ENCODE measurements at regions not wholly inside any gene's neighbourhood (a gene's known extent, or its start where the extent isn't known, plus 50 kb on each side); places are given as distances from the start of the nearest gene placed in this dataset.

GRCh38 chr3:64399205-64399800, 174.0 kb upstream of the PRICKLE2 start:
- no peaks in the 10 kb centered on the region for H3K9me3 ChIP-seq (replicated peaks in 1 of 2; ENCODE audit: control insufficient read depth in 1 of 2, insufficient read depth in 1 of 2, low read length in 2 of 2)
- Mint-ChIP-seq H3K4me1 (no peaks in the 10 kb centered on the region), H3K9me3 (no peaks in the 10 kb centered on the region), H3K27me3 (ENCODE audit: low read depth in 3 of 3) (peaks cover 0 to 1% (median 1%) of the 10 kb centered on the region in 3 donors), H3K4me3 (no peak overlapping the region), H3K27ac (no peak overlapping the region), H3K36me3 (no peaks in the 10 kb centered on the region)
- intact Hi-C loops (cut with micrococcal nuclease): no loop called here
- no peak overlapping the region for H3K4me2 ChIP-seq (replicated peaks; ENCODE audit: extremely low read depth, low read length, poor library complexity, severe bottlenecking)
- H3K9ac ChIP-seq (ENCODE audit: insufficient read depth, low read length, poor library complexity, severe bottlenecking): no peak overlapping the region
- H3K79me2 ChIP-seq (ENCODE audit: insufficient read depth, low read length): no peaks in the 10 kb centered on the region
- H2AFZ ChIP-seq (ENCODE audit: insufficient read depth, low read depth, low read length, poor library complexity, severe bottlenecking): no peak overlapping the region
- no peaks in the 10 kb centered on the region for H4K20me1 ChIP-seq (ENCODE audit: insufficient read depth, low read length)
- no peak overlapping the region for H3K27ac ChIP-seq (ENCODE audit: low read depth in 1 of 2, low read length in 2 of 2)
- H3K36me3 ChIP-seq (replicated peaks in 1 of 2; ENCODE audit: control insufficient read depth in 1 of 2, insufficient read depth in 2 of 2, low read length in 2 of 2): no peaks in the 10 kb centered on the region
- no peaks in the 10 kb centered on the region for H3K4me1 ChIP-seq (ENCODE audit: control insufficient read depth in 1 of 2, insufficient read depth in 2 of 2, low read length in 2 of 2)
- no peak for DNase-seq
- H3K4me3 ChIP-seq (replicated peaks in 1 of 3; ENCODE audit: low read depth in 2 of 3, low read length in 3 of 3): no peak overlapping the region
- H3K27me3 ChIP-seq (ENCODE audit: control insufficient read depth in 2 of 2, insufficient read depth in 2 of 2, low read length in 2 of 2): no peaks in the 10 kb centered on the region
- TF ChIP-seq, protein P1, sequence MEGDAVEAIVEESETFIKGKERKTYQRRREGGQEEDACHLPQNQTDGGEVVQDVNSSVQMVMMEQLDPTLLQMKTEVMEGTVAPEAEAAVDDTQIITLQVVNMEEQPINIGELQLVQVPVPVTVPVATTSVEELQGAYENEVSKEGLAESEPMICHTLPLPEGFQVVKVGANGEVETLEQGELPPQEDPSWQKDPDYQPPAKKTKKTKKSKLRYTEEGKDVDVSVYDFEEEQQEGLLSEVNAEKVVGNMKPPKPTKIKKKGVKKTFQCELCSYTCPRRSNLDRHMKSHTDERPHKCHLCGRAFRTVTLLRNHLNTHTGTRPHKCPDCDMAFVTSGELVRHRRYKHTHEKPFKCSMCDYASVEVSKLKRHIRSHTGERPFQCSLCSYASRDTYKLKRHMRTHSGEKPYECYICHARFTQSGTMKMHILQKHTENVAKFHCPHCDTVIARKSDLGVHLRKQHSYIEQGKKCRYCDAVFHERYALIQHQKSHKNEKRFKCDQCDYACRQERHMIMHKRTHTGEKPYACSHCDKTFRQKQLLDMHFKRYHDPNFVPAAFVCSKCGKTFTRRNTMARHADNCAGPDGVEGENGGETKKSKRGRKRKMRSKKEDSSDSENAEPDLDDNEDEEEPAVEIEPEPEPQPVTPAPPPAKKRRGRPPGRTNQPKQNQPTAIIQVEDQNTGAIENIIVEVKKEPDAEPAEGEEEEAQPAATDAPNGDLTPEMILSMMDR (IDR thresholded peaks at IDR 0.05): no peak

GRCh38 chr3:64398476-64398875, 173.2 kb upstream of the PRICKLE2 start:
- Histone ChIP-seq H3K36me3 (replicated peaks in 1 of 2; ENCODE audit: control insufficient read depth in 1 of 2, insufficient read depth in 2 of 2, low read length in 2 of 2) (no peaks in the 10 kb centered on the region), H4K20me1 (ENCODE audit: insufficient read depth, low read length) (no peaks in the 10 kb centered on the region), H3K9ac (ENCODE audit: insufficient read depth, low read length, poor library complexity, severe bottlenecking) (no peak overlapping the region), H3K4me2 (replicated peaks; ENCODE audit: extremely low read depth, low read length, poor library complexity, severe bottlenecking) (no peak overlapping the region), H3K79me2 (ENCODE audit: insufficient read depth, low read length) (no peaks in the 10 kb centered on the region), H3K27me3 (ENCODE audit: control insufficient read depth in 2 of 2, insufficient read depth in 2 of 2, low read length in 2 of 2) (no peaks in the 10 kb centered on the region), H3K27ac (ENCODE audit: low read depth in 1 of 2, low read length in 2 of 2) (no peak overlapping the region), H2AFZ (ENCODE audit: insufficient read depth, low read depth, low read length, poor library complexity, severe bottlenecking) (no peak overlapping the region), H3K4me3 (replicated peaks in 1 of 3; ENCODE audit: low read depth in 2 of 3, low read length in 3 of 3) (no peak overlapping the region), H3K4me1 (ENCODE audit: control insufficient read depth in 1 of 2, insufficient read depth in 2 of 2, low read length in 2 of 2) (no peaks in the 10 kb centered on the region), H3K9me3 (replicated peaks in 1 of 2; ENCODE audit: control insufficient read depth in 1 of 2, insufficient read depth in 1 of 2, low read length in 2 of 2) (no peaks in the 10 kb centered on the region)
- H3K27me3 Mint-ChIP-seq (ENCODE audit: low read depth in 3 of 3): peaks cover 0 to 1% (median 1%) of the 10 kb centered on the region in 3 donors
- intact Hi-C loops (cut with micrococcal nuclease): no loop called here
- no peaks in the 10 kb centered on the region for H3K4me1 Mint-ChIP-seq
- H3K27ac Mint-ChIP-seq: no peak overlapping the region
- WGBS (ENCODE audit: insufficient coverage): no CpG with 5 or more reads among the region's 4 CpGs
- no peak for DNase-seq
- no peaks in the 10 kb centered on the region for H3K36me3 Mint-ChIP-seq
- no peak overlapping the region for H3K4me3 Mint-ChIP-seq
- TF ChIP-seq, protein P1 (IDR thresholded peaks at IDR 0.05): no peak
- no peaks in the 10 kb centered on the region for H3K9me3 Mint-ChIP-seq

All from CD14-positive monocyte (primary cell).